Thymus (tissue), 11 donors: ENCODE measurements at regions not wholly inside any gene's neighbourhood (a gene's known extent, or its start where the extent isn't known, plus 50 kb on each side); places are given as distances from the start of the nearest gene placed in this dataset.
A peak's percentile ranks its signal among the peaks of the same experiment; 100 is the strongest.
"Not testable (repeated sequence)": the region's sequence is repeated elsewhere in the genome, so short reads cannot be mapped to it uniquely, and the experiment has no call there.

Experiments used
- DNase-seq, 9 donors: peaks; one replicate each; pipeline ENCODE4 v3.0.0-alpha.2; 2013; ENCODE audit warnings: low spot score in 9 of 9, low read depth in 6 of 9, missing footprints in 1 of 9
- H3K27ac ChIP-seq, 2 donors: one replicate each; pipeline ENCODE4 v1.5.1; 2013; ENCODE audit warnings: control low read depth in 1 of 2, low read depth in 1 of 2, low read length in 1 of 2, mild to moderate bottlenecking in 1 of 2, moderate library complexity in 1 of 2
- H3K27me3 ChIP-seq, 2 donors: one replicate each; pipeline ENCODE4 v1.5.1; 2013; ENCODE audit warnings: low read length in 1 of 2; ENCODE audit not compliant: control insufficient read depth in 2 of 2, insufficient read depth in 1 of 2
- H3K36me3 ChIP-seq, 2 donors: one replicate each; pipeline ENCODE4 v1.5.1; 2013; ENCODE audit warnings: low read length in 1 of 2, mild to moderate bottlenecking in 1 of 2, moderate library complexity in 1 of 2; ENCODE audit not compliant: control insufficient read depth in 2 of 2, insufficient read depth in 2 of 2
- H3K4me1 ChIP-seq, 2 donors: one replicate each; pipeline ENCODE4 v1.5.1; 2013; ENCODE audit warnings: low read length in 2 of 2; ENCODE audit not compliant: control insufficient read depth in 2 of 2, insufficient read depth in 2 of 2
- H3K4me3 ChIP-seq, 2 donors: one replicate each; pipeline ENCODE4 v1.5.1; 2013; ENCODE audit warnings: low read length in 2 of 2, control low read depth in 1 of 2, mild to moderate bottlenecking in 1 of 2
- H3K9me3 ChIP-seq, 2 donors: one replicate each; pipeline ENCODE4 v1.5.1; 2013; ENCODE audit warnings: low read length in 1 of 2, mild to moderate bottlenecking in 1 of 2; ENCODE audit not compliant: control insufficient read depth in 2 of 2, insufficient read depth in 1 of 2
- WGBS: extraction: QIAGEN DNeasy Blood & Tissue Kit; methylation state at CpG from one replicate; pipeline ENCODE4 v1.1.7; 2013; 5-methylcytosine and 5-hydroxymethylcytosine counted together
- donor health status: healthy.

- Histone ChIP-seq H3K9me3 (peaks cover 0 to 7% of the 10 kb centered on the region in 2 donors), H3K27me3 (no peaks in the 10 kb centered on the region), H3K27ac (no peak overlapping the region), H3K4me1 (no peaks in the 10 kb centered on the region), H3K4me3 (no peak overlapping the region), H3K36me3 (no peaks in the 10 kb centered on the region)
- no peak for DNase-seq
These were observed 189.2 kb downstream of the MBL2 start for GRCh38 chr10:52583336-52583735.

- Histone ChIP-seq H3K9me3 (peaks cover 0 to under 1% of the 10 kb centered on the region in 2 donors), H3K4me3 (no peak overlapping the region), H3K36me3 (no peaks in the 10 kb centered on the region), H3K27me3 (no peaks in the 10 kb centered on the region), H3K4me1 (no peaks in the 10 kb centered on the region), H3K27ac (no peak overlapping the region)
- no peak for DNase-seq
- 83% methylated on average over 2 of the region's 2 CpGs for WGBS
These were observed 185.9 kb downstream of the MBL2 start for GRCh38 chr10:52586710-52587109.

- Histone ChIP-seq H3K27ac (no peak overlapping the region), H3K4me3 (no peak overlapping the region)
- DNase-seq = peak in 1 of 9 donors; percentile 6
These were observed 175.3 kb downstream of the MBL2 start for GRCh38 chr10:52597189-52597863.

GRCh38 chr10:52598936-52599335 lies 173.6 kb downstream of the MBL2 start:
- Histone ChIP-seq H3K4me3 (no peak overlapping the region), H3K27me3 (no peaks in the 10 kb centered on the region), H3K4me1 (no peaks in the 10 kb centered on the region), H3K9me3 (no peaks in the 10 kb centered on the region), H3K27ac (no peak overlapping the region), H3K36me3 (no peaks in the 10 kb centered on the region)
- whole genome bisulfite sequencing = 98% methylated on average over 2 of the region's 2 CpGs
- DNase-seq = no peak

More at GRCh38 chr10:52597189-52597863, 175.3 kb downstream of the MBL2 start:
- 74% methylated on average over 3 of the region's 3 CpGs for WGBS
- Histone ChIP-seq H3K9me3 (no peaks in the 10 kb centered on the region), H3K4me1 (no peaks in the 10 kb centered on the region), H3K27me3 (no peaks in the 10 kb centered on the region), H3K36me3 (no peaks in the 10 kb centered on the region)

- H3K27me3 ChIP-seq = no peaks in the 10 kb centered on the region
- no peaks in the 10 kb centered on the region for H3K9me3 ChIP-seq
- H3K4me3 ChIP-seq = no peak overlapping the region
- H3K4me1 ChIP-seq = no peaks in the 10 kb centered on the region
- H3K36me3 ChIP-seq = no peaks in the 10 kb centered on the region
- DNase-seq = no peak
- 94% methylated on average over 5 of the region's 5 CpGs for WGBS
- H3K27ac ChIP-seq = no peak overlapping the region
These were observed 172.9 kb downstream of the MBL2 start for GRCh38 chr10:52599551-52600200.

GRCh38 chr10:52604131-52604530 lies 168.5 kb downstream of the MBL2 start:
- H3K36me3 ChIP-seq, H3K27me3 ChIP-seq, DNase-seq, H3K9me3 ChIP-seq, H3K27ac ChIP-seq, H3K4me1 ChIP-seq, H3K4me3 ChIP-seq: not testable (repeated sequence)

GRCh38 chr10:52609071-52609470 lies 163.5 kb downstream of the MBL2 start:
- WGBS = 90% methylated on average over 1 of the region's 1 CpG
- Histone ChIP-seq H3K27me3 (no peaks in the 10 kb centered on the region), H3K4me3 (no peak overlapping the region), H3K36me3 (no peaks in the 10 kb centered on the region), H3K9me3 (no peaks in the 10 kb centered on the region), H3K4me1 (no peaks in the 10 kb centered on the region), H3K27ac (no peak overlapping the region)
- no peak for DNase-seq

GRCh38 chr10:52609626-52610240 lies 162.9 kb downstream of the MBL2 start:
- Histone ChIP-seq H3K4me1 (no peaks in the 10 kb centered on the region), H3K27me3 (no peaks in the 10 kb centered on the region), H3K9me3 (no peaks in the 10 kb centered on the region), H3K36me3 (no peaks in the 10 kb centered on the region), H3K27ac (no peak overlapping the region), H3K4me3 (no peak overlapping the region)
- 94% methylated on average over 5 of the region's 5 CpGs for WGBS
- no peak for DNase-seq

GRCh38 chr10:52615331-52615730 lies 157.3 kb downstream of the MBL2 start:
- Histone ChIP-seq H3K27ac (no peak overlapping the region), H3K9me3 (no peaks in the 10 kb centered on the region), H3K4me1 (no peaks in the 10 kb centered on the region), H3K27me3 (no peaks in the 10 kb centered on the region), H3K36me3 (no peaks in the 10 kb centered on the region), H3K4me3 (no peak overlapping the region)
- DNase-seq = no peak
